GM21367 (cell line): ENCODE measurements at regions not wholly inside any gene's neighbourhood (a gene's known extent, or its start where the extent isn't known, plus 50 kb on each side); places are given as distances from the start of the nearest gene placed in this dataset.

Experiments used
- ATAC-seq: cut with Tn5 transposase; IDR thresholded peaks from one replicate; pipeline ENCODE4 v1.9.1; 2021; ENCODE audit not compliant: unreplicated experiment

- no peak for ATAC-seq
These were observed 56.7 kb upstream of the GUCA2B start for GRCh38 chr1:42096554-42096953.

- ATAC-seq: no peak
These were observed 64.0 kb upstream of the GUCA2B start for GRCh38 chr1:42089246-42089645.

GRCh38 chr1:42086146-42086545, 67.1 kb upstream of the GUCA2B start:
- no peak for ATAC-seq

GRCh38 chr1:42085596-42085995, 67.6 kb upstream of the GUCA2B start:
- no peak for ATAC-seq

- no peak for ATAC-seq
These were observed 71.7 kb upstream of the GUCA2B start for GRCh38 chr1:42081475-42081874.

- no peak for ATAC-seq
These were observed 78.0 kb upstream of the GUCA2B start for GRCh38 chr1:42075179-42075578.

- no peak for ATAC-seq
These were observed 82.2 kb upstream of the GUCA2B start for GRCh38 chr1:42070996-42071395.

GRCh38 chr1:42057800-42058199, 95.4 kb upstream of the GUCA2B start:
- no peak for ATAC-seq

GRCh38 chr1:42056460-42056859, 96.8 kb upstream of the GUCA2B start:
- no peak for ATAC-seq

- no peak for ATAC-seq
These were observed 98.1 kb upstream of the GUCA2B start for GRCh38 chr1:42055061-42055460.

- ATAC-seq: no peak
These were observed 101.0 kb upstream of the GUCA2B start for GRCh38 chr1:42052072-42052699.

GRCh38 chr1:42047508-42047880, 105.7 kb upstream of the GUCA2B start:
- ATAC-seq: no peak

GRCh38 chr1:42046761-42047507, 106.3 kb upstream of the GUCA2B start:
- ATAC-seq: no peak

GRCh38 chr1:42044346-42044745, 108.9 kb upstream of the GUCA2B start:
- no peak for ATAC-seq

- no peak for ATAC-seq
These were observed 109.4 kb upstream of the GUCA2B start for GRCh38 chr1:42043811-42044210.

GRCh38 chr1:42043182-42043581, 110.0 kb upstream of the GUCA2B start:
- no peak for ATAC-seq

GRCh38 chr1:42041031-42041430, 112.2 kb upstream of the GUCA2B start:
- ATAC-seq: no peak

- ATAC-seq: no peak
These were observed 113.1 kb upstream of the GUCA2B start for GRCh38 chr1:42040159-42040558.

- no peak for ATAC-seq
These were observed 114.9 kb upstream of the GUCA2B start for GRCh38 chr1:42038261-42038660.

- ATAC-seq: no peak
These were observed 115.6 kb upstream of the GUCA2B start for GRCh38 chr1:42037586-42037985.

- no peak for ATAC-seq
These were observed 116.0 kb upstream of the GUCA2B start for GRCh38 chr1:42037161-42037560.

GRCh38 chr1:42035830-42036604, 117.2 kb upstream of the GUCA2B start:
- ATAC-seq: peak; percentile 80
